Glutamatergic neuron (in vitro differentiated cells): ENCODE measurements at regions not wholly inside any gene's neighbourhood (a gene's known extent, or its start where the extent isn't known, plus 50 kb on each side); places are given as distances from the start of the nearest gene placed in this dataset.

Source experiments
- DNase-seq: peaks from one replicate; pipeline ENCODE4 v3.0.0; 2022
- H3K27ac Mint-ChIP-seq: one replicate; pipeline ENCODE4 v1.8.0; 2020; ENCODE audit warnings: mild to moderate bottlenecking, mixed read lengths, inconsistent platforms; ENCODE audit not compliant: unreplicated experiment
- H3K27me3 Mint-ChIP-seq: one replicate; pipeline ENCODE4 v1.8.0; 2020; ENCODE audit warnings: mild to moderate bottlenecking, moderate library complexity, mixed read lengths, inconsistent platforms; ENCODE audit not compliant: unreplicated experiment
- H3K36me3 Mint-ChIP-seq: one replicate; pipeline ENCODE4 v1.8.0; 2020; ENCODE audit warnings: mild to moderate bottlenecking, mixed read lengths, inconsistent platforms; ENCODE audit not compliant: unreplicated experiment
- H3K4me1 Mint-ChIP-seq: one replicate; pipeline ENCODE4 v1.8.0; 2020; ENCODE audit warnings: mild to moderate bottlenecking, low read depth, mixed read lengths, inconsistent platforms; ENCODE audit not compliant: unreplicated experiment
- H3K4me3 Mint-ChIP-seq: one replicate; pipeline ENCODE4 v1.8.0; 2020; ENCODE audit warnings: mild to moderate bottlenecking, mixed read lengths, inconsistent platforms; ENCODE audit not compliant: unreplicated experiment
- H3K9me3 Mint-ChIP-seq: one replicate; pipeline ENCODE4 v1.8.0; 2020; ENCODE audit warnings: mild to moderate bottlenecking, moderate library complexity, mixed read lengths, inconsistent platforms; ENCODE audit not compliant: unreplicated experiment
- TF ChIP-seq, protein P1 (sequence below): fragments of 200-600 bp; sonication (generic); IDR thresholded peaks from one replicate; pipeline ENCODE4 v1.5.0; 2021; ENCODE audit not compliant: partially characterized antibody, unreplicated experiment

DNA sequence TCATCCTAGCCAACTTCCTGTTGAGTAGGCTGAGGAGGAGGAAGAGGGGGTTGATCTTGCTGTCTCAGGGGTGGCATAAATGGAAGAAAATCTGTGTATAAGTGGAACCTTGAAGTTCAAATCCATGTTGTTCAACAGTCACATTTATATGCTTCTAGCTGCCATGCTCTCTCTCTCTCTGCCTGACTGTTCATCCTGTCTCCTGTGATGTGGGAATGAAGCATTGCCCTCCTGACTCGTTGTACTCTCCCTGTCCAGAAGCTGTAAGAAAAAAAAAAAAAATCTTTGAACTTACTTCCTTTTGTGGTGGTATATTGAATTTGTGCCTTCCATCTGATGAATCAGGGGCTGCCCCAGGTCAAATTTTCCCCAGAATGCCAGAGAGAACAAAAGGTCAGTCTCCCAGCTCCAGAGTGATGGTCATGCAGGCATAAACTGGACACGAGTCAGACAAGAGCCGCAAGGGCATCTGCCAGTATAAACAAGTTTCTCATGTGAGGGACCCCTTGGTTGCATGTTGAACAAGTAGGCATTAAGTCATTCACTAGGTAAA is 257.0 kb downstream of the IDS start:
- Mint-ChIP-seq H3K27ac (no peak overlapping the region), H3K27me3 (peaks cover 1% of the 10 kb centered on the region), H3K4me3 (no peak overlapping the region), H3K9me3 (peaks cover 2% of the 10 kb centered on the region), H3K36me3 (no peaks in the 10 kb centered on the region), H3K4me1 (no peaks in the 10 kb centered on the region)
- TF ChIP-seq, protein P1, sequence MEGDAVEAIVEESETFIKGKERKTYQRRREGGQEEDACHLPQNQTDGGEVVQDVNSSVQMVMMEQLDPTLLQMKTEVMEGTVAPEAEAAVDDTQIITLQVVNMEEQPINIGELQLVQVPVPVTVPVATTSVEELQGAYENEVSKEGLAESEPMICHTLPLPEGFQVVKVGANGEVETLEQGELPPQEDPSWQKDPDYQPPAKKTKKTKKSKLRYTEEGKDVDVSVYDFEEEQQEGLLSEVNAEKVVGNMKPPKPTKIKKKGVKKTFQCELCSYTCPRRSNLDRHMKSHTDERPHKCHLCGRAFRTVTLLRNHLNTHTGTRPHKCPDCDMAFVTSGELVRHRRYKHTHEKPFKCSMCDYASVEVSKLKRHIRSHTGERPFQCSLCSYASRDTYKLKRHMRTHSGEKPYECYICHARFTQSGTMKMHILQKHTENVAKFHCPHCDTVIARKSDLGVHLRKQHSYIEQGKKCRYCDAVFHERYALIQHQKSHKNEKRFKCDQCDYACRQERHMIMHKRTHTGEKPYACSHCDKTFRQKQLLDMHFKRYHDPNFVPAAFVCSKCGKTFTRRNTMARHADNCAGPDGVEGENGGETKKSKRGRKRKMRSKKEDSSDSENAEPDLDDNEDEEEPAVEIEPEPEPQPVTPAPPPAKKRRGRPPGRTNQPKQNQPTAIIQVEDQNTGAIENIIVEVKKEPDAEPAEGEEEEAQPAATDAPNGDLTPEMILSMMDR, result no peak
- no peak for DNase-seq

DNA sequence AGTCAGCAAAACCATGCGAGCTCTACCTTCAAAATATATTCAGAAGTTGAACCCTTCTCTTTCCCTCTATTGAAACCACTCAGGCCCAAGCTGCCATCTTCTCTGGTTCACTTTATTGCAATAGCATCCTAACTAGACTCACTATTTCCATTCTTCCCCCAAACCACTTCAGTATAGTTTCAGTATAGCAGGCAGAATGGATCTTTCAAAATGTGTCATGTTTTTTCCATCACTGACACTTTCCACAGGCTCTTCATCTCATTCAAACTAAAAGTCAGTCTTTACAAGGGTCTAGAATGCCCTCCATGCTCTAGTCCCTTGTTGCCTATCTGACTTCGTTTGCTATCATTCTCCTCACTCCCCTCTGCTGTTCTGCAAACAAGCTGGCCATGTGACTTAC is 274.4 kb downstream of the IDS start:
- no peak for DNase-seq
- Mint-ChIP-seq H3K4me3 (no peak overlapping the region), H3K27ac (no peak overlapping the region), H3K27me3 (no peaks in the 10 kb centered on the region), H3K9me3 (peaks cover 3% of the 10 kb centered on the region), H3K36me3 (no peaks in the 10 kb centered on the region), H3K4me1 (no peaks in the 10 kb centered on the region)
- TF ChIP-seq, protein P1, result no peak

DNA sequence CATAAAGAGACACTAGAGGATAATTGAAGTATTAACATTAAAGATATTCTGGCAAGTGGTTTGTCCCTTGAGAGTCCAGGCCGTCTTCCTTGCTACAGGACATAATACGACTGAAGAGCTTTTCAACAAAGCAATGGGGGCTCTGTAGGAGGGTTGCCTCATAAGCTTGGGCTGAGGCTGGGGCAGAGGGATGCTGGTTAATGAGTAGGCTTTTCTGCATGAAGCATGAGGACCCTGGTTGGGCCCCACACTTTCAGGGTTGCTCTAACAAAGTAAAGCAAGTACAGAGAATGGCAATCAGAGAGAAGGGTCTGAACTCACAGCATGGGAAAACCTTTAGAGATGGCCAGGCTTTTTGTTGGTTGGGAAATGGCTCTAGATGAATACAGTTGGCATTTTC is 281.3 kb downstream of the IDS start:
- Mint-ChIP-seq H3K9me3 (peaks cover 2% of the 10 kb centered on the region), H3K36me3 (no peaks in the 10 kb centered on the region), H3K4me1 (no peaks in the 10 kb centered on the region), H3K4me3 (no peak overlapping the region), H3K27me3 (no peaks in the 10 kb centered on the region), H3K27ac (no peak overlapping the region)
- no peak for DNase-seq
- TF ChIP-seq, protein P1, result no peak

DNA sequence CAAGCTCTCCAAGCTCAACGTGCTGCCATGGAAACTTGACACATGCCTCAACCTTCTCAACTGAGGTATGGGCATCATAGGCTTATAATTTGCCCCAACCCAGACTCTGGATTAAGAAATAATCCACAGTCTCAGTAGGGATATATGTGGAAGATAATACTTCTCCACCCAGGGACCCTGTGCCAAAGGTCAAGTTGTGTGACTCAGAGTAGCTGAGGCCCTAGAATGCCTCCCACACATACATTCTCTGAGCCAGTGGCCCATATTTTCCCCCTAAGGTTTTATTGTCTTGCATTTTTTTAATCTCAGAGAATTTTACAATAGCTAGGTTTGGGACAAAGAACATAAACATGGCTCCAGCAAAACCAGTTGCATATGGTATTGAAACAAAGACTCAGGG is 283.1 kb downstream of the IDS start:
- Mint-ChIP-seq H3K27ac (no peak overlapping the region), H3K4me1 (no peaks in the 10 kb centered on the region), H3K4me3 (no peak overlapping the region), H3K27me3 (no peaks in the 10 kb centered on the region), H3K9me3 (no peaks in the 10 kb centered on the region), H3K36me3 (no peaks in the 10 kb centered on the region)
- TF ChIP-seq, protein P1, result no peak
- no peak for DNase-seq

GRCh38 chrX:149221230-149221629 is 283.9 kb downstream of the IDS start:
- TF ChIP-seq, protein P1, result no peak
- Mint-ChIP-seq H3K9me3 (no peaks in the 10 kb centered on the region), H3K4me1 (no peaks in the 10 kb centered on the region), H3K27ac (no peak overlapping the region), H3K4me3 (no peak overlapping the region), H3K36me3 (no peaks in the 10 kb centered on the region), H3K27me3 (no peaks in the 10 kb centered on the region)
- DNase-seq, result no peak
